H1 (cell line): ENCODE measurements at regions not wholly inside any gene's neighbourhood (a gene's known extent, or its start where the extent isn't known, plus 50 kb on each side); places are given as distances from the start of the nearest gene placed in this dataset.

Experiments
- CREB1 ChIP-seq: IDR thresholded peaks from 2 replicates; pipeline ENCODE4 v1.6.1; 2012; ENCODE audit warnings: inconsistent platforms
- EZH2 ChIP-seq: fragments of 200-600 bp; sonication (generic); IDR thresholded peaks from 2 replicates; pipeline ENCODE4 v1.7.1; 2012; ENCODE audit warnings: low read depth, mild to moderate bottlenecking, moderate library complexity, low read length, inconsistent platforms; ENCODE audit not compliant: severe bottlenecking
- FOSL1 ChIP-seq: IDR thresholded peaks from 2 replicates; pipeline ENCODE4 v1.6.1; 2011; ENCODE audit warnings: mild to moderate bottlenecking, low read depth, low read length, moderate library complexity; ENCODE audit not compliant: insufficient read depth
- HDAC6 ChIP-seq: IDR thresholded peaks from one replicate; pipeline ENCODE4 v1.7.1; 2012; ENCODE audit warnings: low read depth, mild to moderate bottlenecking, inconsistent platforms, low read length, moderate library complexity
- TAF1 ChIP-seq: IDR thresholded peaks from 2 replicates; pipeline ENCODE4 v1.6.1; 2011; ENCODE audit warnings: mild to moderate bottlenecking, low read depth, low read length
- TF ChIP-seq, protein P1 (sequence below): IDR thresholded peaks from 2 replicates; pipeline ENCODE4 v1.6.1; 2012; ENCODE audit warnings: low read length, inconsistent platforms
- TF ChIP-seq, protein P2 (sequence below), 3 experiments: IDR thresholded peaks; 1 replicate in 2 of 3; 2 replicates in 1 of 3; pipeline versions ENCODE4 v1.5.1 to v1.6.1; 2011; ENCODE audit warnings: low read length in 3 of 3, mild to moderate bottlenecking in 3 of 3, inconsistent platforms in 2 of 3, low read depth in 1 of 3, moderate library complexity in 1 of 3; ENCODE audit not compliant: insufficient read depth in 1 of 3; ENCODE audit errors: control extremely low read depth in 1 of 3

DNA sequence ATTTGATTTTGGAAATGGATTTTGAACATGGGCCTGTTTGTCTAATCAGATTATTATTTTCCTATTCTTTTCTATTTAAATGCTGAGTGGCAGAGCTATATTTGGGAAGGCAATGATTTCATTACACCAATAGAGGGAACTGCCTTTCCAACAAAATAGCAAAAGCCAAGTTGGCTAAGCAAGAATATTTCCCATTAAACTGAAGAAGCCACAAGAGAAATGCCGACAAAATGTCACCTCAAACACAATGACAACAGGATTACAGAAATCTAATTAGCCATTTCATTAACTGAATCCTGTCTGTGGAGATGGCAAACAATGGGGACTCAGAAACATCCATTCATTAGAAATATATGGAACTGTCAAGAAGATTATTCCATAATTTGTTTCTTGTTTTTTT is 1593.1 kb upstream of the RAG2 start:
- no peak for TF ChIP-seq EZH2
- no peak for TF ChIP-seq TAF1
- no peak for TF ChIP-seq FOSL1
- TF ChIP-seq CREB1: no peak
- TF ChIP-seq, protein P1, sequence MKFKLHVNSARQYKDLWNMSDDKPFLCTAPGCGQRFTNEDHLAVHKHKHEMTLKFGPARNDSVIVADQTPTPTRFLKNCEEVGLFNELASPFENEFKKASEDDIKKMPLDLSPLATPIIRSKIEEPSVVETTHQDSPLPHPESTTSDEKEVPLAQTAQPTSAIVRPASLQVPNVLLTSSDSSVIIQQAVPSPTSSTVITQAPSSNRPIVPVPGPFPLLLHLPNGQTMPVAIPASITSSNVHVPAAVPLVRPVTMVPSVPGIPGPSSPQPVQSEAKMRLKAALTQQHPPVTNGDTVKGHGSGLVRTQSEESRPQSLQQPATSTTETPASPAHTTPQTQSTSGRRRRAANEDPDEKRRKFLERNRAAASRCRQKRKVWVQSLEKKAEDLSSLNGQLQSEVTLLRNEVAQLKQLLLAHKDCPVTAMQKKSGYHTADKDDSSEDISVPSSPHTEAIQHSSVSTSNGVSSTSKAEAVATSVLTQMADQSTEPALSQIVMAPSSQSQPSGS: no peak
- TF ChIP-seq, protein P2, sequence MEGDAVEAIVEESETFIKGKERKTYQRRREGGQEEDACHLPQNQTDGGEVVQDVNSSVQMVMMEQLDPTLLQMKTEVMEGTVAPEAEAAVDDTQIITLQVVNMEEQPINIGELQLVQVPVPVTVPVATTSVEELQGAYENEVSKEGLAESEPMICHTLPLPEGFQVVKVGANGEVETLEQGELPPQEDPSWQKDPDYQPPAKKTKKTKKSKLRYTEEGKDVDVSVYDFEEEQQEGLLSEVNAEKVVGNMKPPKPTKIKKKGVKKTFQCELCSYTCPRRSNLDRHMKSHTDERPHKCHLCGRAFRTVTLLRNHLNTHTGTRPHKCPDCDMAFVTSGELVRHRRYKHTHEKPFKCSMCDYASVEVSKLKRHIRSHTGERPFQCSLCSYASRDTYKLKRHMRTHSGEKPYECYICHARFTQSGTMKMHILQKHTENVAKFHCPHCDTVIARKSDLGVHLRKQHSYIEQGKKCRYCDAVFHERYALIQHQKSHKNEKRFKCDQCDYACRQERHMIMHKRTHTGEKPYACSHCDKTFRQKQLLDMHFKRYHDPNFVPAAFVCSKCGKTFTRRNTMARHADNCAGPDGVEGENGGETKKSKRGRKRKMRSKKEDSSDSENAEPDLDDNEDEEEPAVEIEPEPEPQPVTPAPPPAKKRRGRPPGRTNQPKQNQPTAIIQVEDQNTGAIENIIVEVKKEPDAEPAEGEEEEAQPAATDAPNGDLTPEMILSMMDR (IDR thresholded peaks at IDR 0.05; ENCODE audit: control extremely low read depth in 1 of 3, insufficient read depth in 1 of 3, low read depth in 1 of 3, low read length in 3 of 3): no peak
- no peak for TF ChIP-seq HDAC6
